HG02938 (cell line): ENCODE measurements at regions not wholly inside any gene's neighbourhood (a gene's known extent, or its start where the extent isn't known, plus 50 kb on each side); places are given as distances from the start of the nearest gene placed in this dataset.

Experiments
- ATAC-seq: cut with Tn5 transposase; IDR thresholded peaks from one replicate; pipeline ENCODE4 v1.9.1; 2021; ENCODE audit warnings: mild to moderate bottlenecking, moderate library complexity; ENCODE audit not compliant: unreplicated experiment

DNA sequence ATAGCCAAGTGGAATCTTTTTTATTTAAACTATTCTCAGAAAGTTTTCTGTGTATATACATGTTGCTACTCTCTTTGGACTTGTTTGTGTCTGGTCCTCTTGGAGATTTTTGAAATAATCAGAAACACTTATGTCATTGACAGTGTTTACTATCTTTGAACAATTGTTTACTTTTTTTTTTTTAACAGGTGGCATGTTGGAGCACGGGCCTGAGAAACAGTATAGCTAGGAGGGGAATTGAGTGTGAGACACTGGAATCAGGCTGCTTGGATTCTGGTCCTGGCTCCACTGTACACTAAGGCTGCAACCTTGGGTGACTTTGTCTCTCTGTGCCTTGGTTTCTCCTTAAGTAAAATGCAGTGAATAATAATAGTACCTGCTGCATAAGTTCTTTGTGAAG lies 279.6 kb downstream of the PRL start:
- no peak for ATAC-seq

DNA sequence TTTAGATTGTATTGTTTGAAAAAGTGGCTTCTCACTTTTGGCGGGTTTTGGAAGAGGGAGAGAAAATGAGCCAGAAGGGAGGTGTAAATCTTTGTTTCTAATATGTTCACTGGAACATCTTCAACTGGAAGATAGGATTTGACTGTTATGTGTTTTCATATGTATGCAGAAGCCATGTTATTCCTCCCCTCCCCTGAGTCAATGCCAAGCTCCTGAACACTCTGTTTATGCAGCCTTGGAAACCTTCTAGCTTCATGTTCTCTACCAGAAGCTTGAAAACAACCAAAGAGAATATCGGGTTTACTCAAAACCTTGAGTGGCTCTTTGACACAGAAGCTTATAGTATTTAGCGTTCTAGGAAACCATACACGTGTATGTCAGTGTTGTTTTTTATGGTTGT lies 279.1 kb downstream of the PRL start:
- ATAC-seq, result no peak

DNA sequence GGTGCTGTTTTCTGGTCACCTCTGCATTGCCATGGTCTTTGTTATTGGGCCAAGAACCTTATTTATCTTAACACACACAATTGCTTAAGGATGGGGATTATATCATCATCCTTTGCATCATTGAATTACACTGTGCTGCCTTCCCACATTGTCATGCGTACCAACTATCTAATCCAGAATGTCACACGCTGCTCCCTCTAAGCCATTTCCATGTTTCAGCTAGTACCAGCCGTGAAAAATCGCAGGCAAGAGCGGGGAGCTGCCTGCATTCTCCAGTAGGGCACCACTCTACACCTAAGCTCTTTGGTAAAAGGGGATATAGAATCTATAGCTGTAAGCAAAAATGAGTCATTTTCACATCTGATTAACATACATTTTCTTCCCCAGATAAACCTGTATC lies 277.0 kb downstream of the PRL start:
- ATAC-seq, result no peak

DNA sequence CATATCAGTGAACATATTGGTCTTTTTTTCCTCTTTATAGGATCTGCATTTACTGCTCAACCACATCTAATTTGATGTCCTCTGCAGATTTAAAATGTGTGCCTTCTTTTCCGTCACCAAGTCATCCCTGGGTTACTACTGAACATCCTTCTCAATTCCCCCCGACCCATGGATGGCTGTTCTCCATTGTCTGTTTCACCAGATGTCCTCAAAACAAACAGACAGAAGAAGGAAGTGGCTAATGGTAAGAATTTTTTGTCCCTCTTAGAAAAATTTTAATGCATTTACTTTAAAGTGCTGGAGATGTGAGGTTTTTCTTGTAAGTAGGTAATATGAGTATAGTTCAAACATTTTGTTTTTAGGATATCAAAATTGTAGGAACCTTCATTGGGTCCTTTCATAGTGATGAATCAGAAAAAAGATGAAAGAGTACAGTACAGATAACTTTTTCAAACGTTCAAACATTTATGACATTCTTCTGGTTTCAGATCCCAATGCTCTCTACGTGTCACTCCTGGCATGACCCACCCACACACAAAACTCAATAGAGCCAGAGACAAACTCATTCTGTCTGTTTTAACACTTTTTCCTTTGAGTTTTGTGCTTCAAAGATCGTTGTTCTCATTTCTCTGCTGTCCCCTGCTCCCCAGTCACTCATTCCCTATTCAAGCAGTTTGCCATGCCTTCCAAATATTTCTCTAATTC lies 276.4 kb downstream of the PRL start:
- ATAC-seq, result no peak

DNA sequence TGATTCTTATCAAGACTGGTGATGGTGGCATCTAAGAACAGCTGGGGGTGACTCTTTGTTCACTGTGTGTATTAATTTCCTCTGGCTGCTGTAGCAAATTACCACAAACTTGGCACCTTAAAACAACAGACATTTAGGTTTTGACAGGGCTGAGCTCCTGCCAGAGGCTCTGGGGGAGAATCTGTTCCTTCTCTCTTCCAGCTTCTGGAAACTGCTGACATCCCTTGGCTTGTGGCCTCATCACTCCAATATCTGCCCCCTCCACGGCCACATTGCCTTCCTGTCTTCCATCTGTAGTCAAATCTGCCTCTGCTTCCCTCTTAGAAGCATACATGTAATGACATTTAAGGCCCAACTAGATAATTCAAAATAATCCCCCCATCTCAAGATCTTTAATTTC lies 274.9 kb downstream of the PRL start:
- ATAC-seq, result no peak

DNA sequence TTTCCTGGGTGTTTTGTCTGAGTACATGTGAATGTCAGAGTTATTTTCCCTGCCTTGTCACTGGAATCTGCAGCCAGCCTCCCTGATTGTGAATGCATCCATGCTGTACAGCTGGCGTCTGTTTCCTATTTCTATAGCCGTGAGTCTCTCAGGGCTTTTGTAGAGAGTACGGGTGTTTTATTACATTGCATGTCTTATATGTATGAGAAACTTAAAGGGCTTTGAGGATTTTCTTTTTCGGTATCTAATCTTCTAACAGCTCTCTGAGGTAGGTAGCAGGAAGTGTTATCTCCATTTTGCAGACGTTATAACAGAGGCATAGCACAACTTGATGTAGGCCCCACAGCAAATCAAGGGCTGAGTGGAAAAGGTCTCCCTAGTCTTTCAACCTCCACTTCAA lies 272.9 kb downstream of the PRL start:
- no peak for ATAC-seq

DNA sequence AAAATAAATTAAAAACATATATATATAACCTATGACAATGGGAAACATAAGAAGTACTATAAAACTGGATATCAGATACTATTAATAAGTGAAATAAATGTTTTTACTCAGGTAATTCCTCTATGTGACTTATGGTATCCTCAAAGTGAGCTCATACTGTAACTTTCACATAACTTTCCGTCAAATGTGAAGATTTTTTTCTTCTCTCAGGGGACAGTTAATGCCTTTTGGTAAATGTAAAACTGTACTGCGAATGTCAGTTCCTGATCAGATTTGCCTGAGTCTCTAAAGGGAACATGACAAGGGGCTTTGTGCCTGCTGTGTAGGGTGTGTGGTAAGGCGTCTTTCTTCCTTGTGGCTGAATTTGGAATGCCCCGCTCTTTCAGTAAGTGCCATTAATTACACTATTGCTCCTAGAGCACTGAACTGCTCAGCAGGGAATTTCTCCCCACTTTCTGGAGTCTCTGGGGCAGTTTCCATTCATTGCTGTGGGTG lies 271.8 kb downstream of the PRL start:
- ATAC-seq, result peak; percentile 33

DNA sequence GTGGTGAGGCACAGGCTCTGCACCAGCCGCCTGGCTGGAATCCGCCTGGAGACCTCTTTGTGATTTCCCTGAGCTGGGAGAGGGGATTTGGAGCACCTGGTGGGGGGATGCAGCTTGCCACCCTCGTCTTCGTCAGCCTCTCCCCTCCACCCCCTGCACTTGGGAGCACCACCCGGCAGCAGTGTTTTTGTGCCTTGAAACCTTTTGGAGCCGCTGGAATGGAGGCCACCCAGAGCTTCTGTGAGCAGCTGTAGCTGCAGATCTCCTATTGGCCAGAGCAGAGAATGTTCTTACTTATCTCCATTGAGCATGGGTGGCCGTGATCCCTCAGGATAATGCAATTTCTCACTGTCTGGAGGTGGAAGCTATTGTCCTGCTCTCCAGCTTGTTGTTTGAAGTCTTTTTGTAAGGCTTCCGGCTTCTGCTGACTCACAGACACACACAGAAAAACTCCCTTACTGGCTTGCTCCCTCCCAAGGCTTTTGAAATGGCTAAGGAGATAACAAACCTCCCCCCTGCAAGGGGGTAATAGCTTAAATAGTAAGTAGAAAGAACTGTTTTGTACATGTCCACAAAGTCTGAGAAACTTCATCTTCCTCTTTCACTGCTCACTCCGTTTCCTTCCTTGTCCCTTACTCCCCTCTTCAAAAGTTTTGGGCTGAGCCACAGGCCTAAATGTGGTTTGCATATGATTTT lies 271.2 kb downstream of the PRL start:
- peak; percentile 57 for ATAC-seq

DNA sequence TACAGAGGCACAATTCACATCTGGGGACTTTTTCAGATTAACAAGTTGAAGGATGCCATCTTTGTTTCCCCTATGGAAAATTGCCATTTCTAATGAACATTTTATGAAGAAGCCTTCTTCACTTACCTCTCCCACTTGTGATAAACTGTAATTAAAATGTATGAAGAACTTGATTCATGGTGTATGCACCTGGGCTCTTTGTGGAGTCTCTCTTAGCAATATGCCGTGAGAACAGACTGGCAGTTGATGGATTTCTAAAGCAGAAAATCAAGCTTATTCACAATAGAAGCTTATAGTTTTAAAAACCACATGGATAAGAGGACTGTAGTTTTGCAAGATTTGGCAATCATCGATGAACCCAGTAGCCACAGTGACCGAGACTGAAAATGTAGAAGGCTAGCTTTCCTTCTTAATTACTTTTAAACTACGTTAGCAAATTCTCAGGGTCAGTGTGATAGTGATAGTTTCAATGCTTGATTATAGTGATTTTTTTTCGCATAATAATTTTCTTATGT lies 270.6 kb downstream of the PRL start:
- ATAC-seq, result peak; percentile 1

DNA sequence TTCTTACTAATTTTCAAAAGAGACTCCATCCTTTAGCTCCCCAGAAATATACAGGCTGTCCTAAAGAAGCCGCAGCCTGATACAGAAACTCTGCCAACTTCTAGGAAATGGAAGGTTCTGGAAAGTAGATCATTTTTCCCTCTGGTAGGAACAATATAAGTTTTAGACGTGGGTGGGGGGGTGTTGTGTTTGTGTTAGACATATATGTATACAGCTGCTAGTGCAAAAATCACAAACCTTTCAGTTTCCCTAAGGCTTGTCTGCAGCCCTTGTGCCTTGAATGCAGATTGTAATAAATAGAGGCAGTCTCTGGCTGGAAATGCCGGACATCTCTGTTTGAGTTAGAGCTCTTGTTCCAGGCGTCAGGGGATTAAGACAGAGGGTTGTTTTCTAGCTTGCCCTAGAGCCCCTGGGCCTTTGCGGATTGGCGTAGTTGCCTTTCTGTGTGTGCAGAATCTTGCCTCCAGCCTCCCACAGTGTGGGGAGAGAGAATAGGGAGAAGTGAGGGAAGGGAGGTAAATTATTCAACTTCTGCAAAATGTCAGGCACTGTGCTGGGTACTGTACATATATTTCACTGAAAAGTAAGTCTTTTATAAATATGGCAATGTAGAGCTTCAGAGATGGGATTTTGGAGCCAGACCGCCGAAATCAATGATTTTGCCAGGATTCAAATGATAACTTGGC lies 269.7 kb downstream of the PRL start:
- ATAC-seq, result no peak

DNA sequence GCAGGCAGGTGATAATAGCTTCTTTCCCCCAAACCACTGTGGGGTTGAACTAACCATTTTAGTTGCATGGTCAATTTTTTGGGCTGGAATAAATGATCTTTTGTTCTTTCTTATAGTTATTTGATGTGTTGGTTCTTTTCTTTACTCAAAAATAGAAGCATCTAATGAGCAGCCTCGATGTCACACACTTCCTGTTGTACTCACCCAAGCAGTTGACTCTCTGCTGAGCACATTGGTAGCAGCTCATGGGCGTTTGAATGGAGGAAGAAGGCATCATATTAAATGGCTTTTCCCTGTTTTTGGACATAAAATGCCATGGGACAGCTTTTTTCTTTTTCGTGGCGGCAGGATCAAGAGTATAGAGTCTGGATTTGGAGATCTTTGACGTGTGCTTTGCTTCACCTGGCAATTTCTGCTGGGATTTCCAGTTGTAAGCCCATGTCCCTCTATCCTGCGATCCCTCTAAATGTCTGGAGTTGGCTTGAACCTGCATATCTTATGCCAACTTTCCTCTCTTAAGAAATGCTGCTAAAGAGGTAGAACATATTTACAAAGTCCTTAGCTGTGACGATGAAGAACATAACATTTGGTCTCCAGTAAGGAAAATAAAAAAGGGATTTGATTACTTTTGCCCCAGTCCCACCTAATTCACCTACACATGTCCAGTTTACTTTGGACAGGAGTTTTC lies 268.3 kb downstream of the PRL start:
- no peak for ATAC-seq

DNA sequence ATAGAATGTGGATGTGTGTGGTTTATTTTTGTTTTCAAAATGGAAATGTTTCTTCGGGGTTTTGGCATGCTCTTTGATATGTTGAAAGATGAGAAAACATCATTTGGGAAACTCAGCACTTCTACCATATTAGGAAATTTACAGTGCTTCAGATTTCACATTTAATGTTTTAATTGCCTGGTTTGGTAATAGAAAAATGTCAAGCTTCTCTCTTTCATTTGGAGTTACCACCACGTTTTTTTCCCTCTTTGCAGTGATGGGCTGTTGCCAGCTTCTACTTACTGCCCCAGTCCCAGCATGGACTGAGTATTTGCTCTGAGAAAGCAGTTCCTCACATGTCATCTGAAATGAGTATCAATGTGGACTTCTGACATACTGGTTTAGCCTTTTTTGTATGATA lies 267.7 kb downstream of the PRL start:
- ATAC-seq, result no peak

DNA sequence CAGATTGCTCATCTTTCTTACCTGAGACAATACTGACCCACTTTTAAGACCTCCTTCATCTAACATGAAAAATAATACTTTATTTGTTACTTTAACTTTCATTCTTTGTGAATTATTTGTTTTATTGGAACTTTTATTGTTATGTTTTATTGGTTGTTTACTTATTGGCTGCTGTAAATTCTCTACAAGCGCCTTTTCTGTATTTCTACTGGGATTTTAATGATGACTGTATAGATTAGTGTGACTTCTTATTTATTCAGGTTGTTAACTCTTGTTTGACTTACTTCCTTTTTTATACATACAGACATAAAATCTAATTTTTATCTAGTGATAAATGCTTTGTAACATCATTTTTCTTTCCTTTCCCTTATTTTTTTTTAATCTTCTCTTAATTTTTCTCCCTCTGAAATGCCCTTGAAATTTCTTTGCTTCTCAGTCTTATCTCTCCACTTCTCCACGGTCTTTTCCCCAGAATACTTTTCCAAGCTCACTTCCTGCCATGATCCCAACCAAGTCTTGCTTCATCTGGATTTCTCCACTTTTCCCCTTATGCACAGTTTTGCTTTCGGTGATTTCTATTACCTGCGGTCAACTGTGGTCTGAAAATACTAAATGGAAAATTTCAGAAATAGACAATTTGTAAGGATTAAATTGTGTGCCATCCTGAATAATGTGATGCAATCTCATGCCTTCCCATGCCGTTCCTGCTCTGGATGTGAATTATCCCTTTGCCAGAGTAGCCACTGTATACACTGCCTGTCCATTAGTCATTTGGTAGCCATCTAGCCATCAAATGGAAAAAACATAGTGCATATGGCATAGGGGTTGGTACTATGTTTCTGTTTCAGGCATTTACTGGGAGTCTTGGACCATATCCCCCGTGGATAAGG lies 265.9 kb downstream of the PRL start:
- no peak for ATAC-seq

DNA sequence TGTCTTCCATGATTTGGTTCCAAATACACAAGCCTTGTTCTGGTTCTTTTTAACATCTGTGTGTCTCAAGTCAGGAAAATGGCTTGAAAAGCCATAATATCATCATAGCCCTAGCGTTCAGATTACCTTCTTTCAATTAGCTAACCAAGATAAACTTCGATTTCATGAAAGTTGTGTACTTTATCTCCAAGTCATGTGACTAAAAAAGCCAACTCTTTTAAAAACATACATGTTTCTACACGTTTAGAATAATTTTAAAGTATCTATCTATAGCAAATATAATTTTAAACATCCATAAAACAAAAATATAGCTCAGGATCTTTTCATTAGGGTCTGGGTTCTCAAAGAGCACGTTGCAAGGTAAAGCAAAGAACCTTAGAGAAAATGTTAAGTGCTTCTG lies 261.1 kb downstream of the PRL start:
- no peak for ATAC-seq

DNA sequence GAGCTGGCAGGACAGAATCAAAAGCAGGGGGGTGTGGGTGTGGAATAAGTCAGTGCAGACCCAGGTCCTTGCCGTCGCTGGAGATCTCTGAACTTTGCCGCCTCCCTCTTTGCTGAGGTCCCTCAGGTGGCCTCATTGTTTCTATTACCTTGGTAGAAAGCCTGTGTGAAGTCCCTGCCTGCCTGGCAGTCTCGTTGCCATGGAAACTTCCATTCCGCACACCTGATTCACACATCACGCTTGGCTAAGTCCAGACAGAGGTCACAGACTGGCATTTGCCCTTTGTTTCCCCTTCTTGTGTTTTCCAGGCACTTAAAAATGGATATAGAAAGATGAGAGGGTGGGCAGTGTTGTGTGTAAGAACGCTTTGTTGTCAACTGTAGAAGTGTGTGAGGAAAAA lies 260.6 kb downstream of the PRL start:
- ATAC-seq, result no peak

DNA sequence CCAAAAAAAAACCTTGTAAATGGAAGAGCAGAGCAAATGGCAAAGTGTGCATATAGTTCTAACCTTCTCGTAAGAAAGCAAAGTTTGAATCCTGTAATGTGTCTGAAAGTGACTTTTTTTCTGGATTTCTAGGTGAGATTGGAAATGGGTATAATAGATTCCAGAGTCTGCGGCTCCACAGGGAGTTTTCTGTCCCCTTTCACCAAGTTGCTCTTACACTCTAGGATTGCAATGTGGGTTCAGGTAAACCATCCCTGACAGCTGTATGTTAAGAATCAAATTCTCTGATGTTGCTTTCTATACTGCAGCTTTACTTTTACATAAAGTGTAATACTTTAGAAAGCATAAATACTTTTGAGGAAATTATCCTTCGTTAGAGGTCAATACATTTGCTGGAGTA lies 260.1 kb downstream of the PRL start:
- no peak for ATAC-seq

DNA sequence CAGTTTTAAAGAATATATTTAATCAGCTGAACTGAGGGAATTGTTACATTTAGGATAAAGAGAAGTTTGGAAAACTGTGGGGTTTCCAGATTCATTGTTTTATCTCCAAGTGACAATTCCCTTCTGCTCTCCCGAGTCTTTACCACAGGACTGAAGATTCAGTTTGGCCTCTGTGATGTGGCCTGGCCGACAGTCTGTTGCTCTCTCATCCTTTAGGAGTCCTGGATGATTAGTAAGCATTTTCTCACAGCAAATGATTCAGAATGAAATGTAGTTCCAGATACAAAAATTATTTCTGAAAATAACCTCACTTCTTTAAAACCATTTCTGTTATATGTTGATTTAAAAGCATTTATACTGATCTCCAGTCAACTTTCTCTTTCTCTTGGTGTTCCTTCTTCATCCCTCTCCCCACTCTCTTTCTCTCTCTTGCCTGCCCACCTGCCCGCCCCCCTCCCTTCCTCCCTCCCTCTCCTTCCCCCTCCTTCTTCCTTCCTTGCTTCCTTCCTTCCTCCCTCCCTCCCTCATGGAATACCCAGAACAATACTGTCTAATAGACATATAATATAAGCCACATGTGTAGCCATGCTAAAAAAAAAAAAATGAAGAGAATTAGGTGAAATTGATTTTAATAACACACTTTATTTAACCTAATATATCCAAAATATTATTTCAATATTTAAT lies 254.9 kb downstream of the PRL start:
- ATAC-seq, result no peak

DNA sequence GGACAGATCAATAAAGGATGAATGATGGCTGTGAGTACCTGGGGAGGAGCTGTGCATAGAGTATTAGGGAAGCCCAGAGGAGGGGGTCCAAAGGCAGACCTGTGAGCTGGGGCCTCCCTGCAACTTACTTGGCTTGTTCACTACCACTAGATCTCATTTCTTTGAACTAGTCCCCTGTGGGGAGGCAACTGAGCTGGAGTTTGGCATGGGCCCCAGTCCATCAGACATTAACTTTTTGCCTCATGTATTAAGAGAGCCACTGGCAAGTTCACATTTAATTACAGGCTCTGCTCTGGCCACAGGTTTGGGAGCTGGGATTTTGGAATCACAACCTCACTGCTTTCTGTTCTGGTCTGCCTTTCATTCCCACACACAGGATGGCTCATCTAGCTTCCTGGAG lies 254.1 kb downstream of the PRL start:
- ATAC-seq, result no peak

DNA sequence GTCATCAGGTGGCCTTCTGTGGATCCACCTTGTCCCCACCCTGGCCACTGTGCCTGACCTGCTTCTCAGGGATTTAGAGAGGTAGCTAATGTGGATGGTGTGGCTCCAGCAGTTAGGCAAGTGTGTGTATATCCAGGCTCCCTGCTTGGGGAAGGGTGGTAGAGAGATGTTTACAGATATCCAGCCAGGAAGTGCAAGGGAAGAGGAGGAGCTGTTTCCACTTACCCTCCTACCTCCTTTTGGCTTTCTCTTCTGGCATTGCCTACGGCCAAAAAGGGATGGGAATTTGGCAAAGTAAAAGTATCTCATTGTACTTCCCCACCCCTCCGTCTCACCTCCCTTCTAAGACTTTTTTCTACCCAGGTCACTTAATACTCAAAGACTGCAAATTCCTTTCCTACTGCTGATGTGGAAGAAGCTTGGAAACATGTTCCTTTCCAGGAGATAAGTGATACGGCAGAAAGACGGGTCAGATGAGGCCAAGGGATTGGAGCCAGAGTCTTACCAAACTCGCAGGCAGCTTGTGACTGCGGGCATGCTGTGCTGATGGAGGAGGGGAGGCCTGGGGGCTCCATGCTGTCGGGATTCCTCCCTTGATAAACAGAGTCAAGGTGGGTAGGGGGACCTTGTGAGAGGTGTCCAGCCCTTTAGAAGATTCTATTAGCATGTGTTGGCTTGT lies 253.4 kb downstream of the PRL start:
- ATAC-seq, result no peak
